Astrocyte (in vitro differentiated cells and primary cell): ENCODE measurements at regions not wholly inside any gene's neighbourhood (a gene's known extent, or its start where the extent isn't known, plus 50 kb on each side); places are given as distances from the start of the nearest gene placed in this dataset.
"Not testable (repeated sequence)": the region's sequence is repeated elsewhere in the genome, so short reads cannot be mapped to it uniquely, and the experiment has no call there.

ENCODE experiments used
- DNase-seq: peaks from one replicate; pipeline ENCODE4 v3.0.0-alpha.2; 2010; ENCODE audit warnings: low read depth
- FAIRE-seq: peaks from 2 replicates; lab custom pipeline; 2011; peaks lifted over from hg19 to GRCh38; lab: Jason Lieb, UNC
- H2AFZ ChIP-seq: 2 replicates; pipeline ENCODE4 v1.6.0; 2012; ENCODE audit warnings: low read depth, low read length, inconsistent platforms
- H3K27ac ChIP-seq: 2 replicates; pipeline ENCODE4 v1.5.1; 2011; ENCODE audit warnings: low read depth, low read length, inconsistent platforms
- H3K27me3 ChIP-seq: 2 replicates; pipeline ENCODE4 v1.6.0; 2011; ENCODE audit warnings: low read length, inconsistent platforms; ENCODE audit not compliant: insufficient read depth
- H3K36me3 ChIP-seq: 2 replicates; pipeline ENCODE4 v1.5.1; 2011; ENCODE audit warnings: low read length, inconsistent platforms; ENCODE audit not compliant: insufficient read depth
- H3K4me1 ChIP-seq: 2 replicates; pipeline ENCODE4 v1.5.1; 2011; ENCODE audit warnings: low read length, inconsistent platforms; ENCODE audit not compliant: insufficient read depth
- H3K4me2 ChIP-seq: 2 replicates; pipeline ENCODE4 v1.6.0; 2012; ENCODE audit warnings: low read length, inconsistent platforms
- H3K4me3 ChIP-seq: 2 replicates; pipeline ENCODE4 v1.5.1; 2011; ENCODE audit warnings: low read depth, mild to moderate bottlenecking, low read length, inconsistent platforms; ENCODE audit not compliant: insufficient read depth
- H3K79me2 ChIP-seq: 2 replicates; pipeline ENCODE4 v1.6.0; 2012; ENCODE audit warnings: mild to moderate bottlenecking, low read length, inconsistent platforms; ENCODE audit not compliant: insufficient read depth
- H3K9ac ChIP-seq: 2 replicates; pipeline ENCODE4 v1.6.0; 2012; ENCODE audit warnings: mild to moderate bottlenecking, low read length, inconsistent platforms
- H3K9me3 ChIP-seq: 2 replicates; pipeline ENCODE4 v1.5.1; 2012; ENCODE audit warnings: low read depth, mild to moderate bottlenecking, low read length, inconsistent platforms; ENCODE audit not compliant: insufficient read depth
- H4K20me1 ChIP-seq: 2 replicates; pipeline ENCODE4 v1.6.0; 2012; ENCODE audit warnings: low read length, inconsistent platforms; ENCODE audit not compliant: insufficient read depth
- H3K27ac Mint-ChIP-seq: one replicate; pipeline ENCODE4 v1.8.0; 2021; ENCODE audit warnings: mild to moderate bottlenecking, mixed read lengths; ENCODE audit not compliant: unreplicated experiment
- H3K27me3 Mint-ChIP-seq: one replicate; pipeline ENCODE4 v1.8.0; 2021; ENCODE audit warnings: low read depth, mixed read lengths; ENCODE audit not compliant: unreplicated experiment
- H3K36me3 Mint-ChIP-seq: one replicate; pipeline ENCODE4 v1.8.0; 2021; ENCODE audit warnings: low read depth, mixed read lengths; ENCODE audit not compliant: unreplicated experiment
- H3K4me1 Mint-ChIP-seq: one replicate; pipeline ENCODE4 v1.8.0; 2021; ENCODE audit warnings: low read depth, mixed read lengths; ENCODE audit not compliant: unreplicated experiment
- H3K4me3 Mint-ChIP-seq: one replicate; pipeline ENCODE4 v1.8.0; 2021; ENCODE audit warnings: mild to moderate bottlenecking, moderate library complexity, mixed read lengths; ENCODE audit not compliant: unreplicated experiment
- H3K9me3 Mint-ChIP-seq: one replicate; pipeline ENCODE4 v1.8.0; 2021; ENCODE audit warnings: mild to moderate bottlenecking, mixed read lengths; ENCODE audit not compliant: unreplicated experiment

GRCh38 chr1:120947114-120947513, 57.5 kb downstream of the PPIAL4A start:
- H3K4me1 Mint-ChIP-seq, H3K36me3 Mint-ChIP-seq, H3K79me2 ChIP-seq, H3K27me3 Mint-ChIP-seq, H3K27me3 ChIP-seq, H3K4me3 Mint-ChIP-seq, H3K4me1 ChIP-seq, DNase-seq, H3K4me3 ChIP-seq, H3K27ac Mint-ChIP-seq, H3K9me3 Mint-ChIP-seq, H2AFZ ChIP-seq, H3K9me3 ChIP-seq, FAIRE-seq, H3K36me3 ChIP-seq, H3K9ac ChIP-seq, H4K20me1 ChIP-seq, H3K27ac ChIP-seq, H3K4me2 ChIP-seq: not testable (repeated sequence)

GRCh38 chr1:120949724-120950123, 60.2 kb downstream of the PPIAL4A start:
- not testable (repeated sequence) for H3K27ac ChIP-seq, H3K27ac Mint-ChIP-seq, H3K36me3 ChIP-seq, H3K36me3 Mint-ChIP-seq, H3K79me2 ChIP-seq, H3K27me3 Mint-ChIP-seq, H3K4me3 Mint-ChIP-seq, H3K4me3 ChIP-seq, FAIRE-seq, H3K4me1 Mint-ChIP-seq, H3K27me3 ChIP-seq, H3K9me3 Mint-ChIP-seq, H3K4me2 ChIP-seq, H3K9me3 ChIP-seq, H2AFZ ChIP-seq, H4K20me1 ChIP-seq, DNase-seq, H3K4me1 ChIP-seq, H3K9ac ChIP-seq

- not testable (repeated sequence) for H2AFZ ChIP-seq, H3K4me2 ChIP-seq, H3K4me3 ChIP-seq, H3K9me3 ChIP-seq, H3K4me1 ChIP-seq, H3K9me3 Mint-ChIP-seq, H3K27ac Mint-ChIP-seq, H3K4me3 Mint-ChIP-seq, H3K9ac ChIP-seq, DNase-seq, H3K36me3 ChIP-seq, H3K27me3 ChIP-seq, H3K27me3 Mint-ChIP-seq, FAIRE-seq, H3K4me1 Mint-ChIP-seq, H3K36me3 Mint-ChIP-seq, H3K27ac ChIP-seq, H3K79me2 ChIP-seq, H4K20me1 ChIP-seq
These were observed 61.1 kb downstream of the PPIAL4A start for GRCh38 chr1:120950633-120951032.

- H3K79me2 ChIP-seq, H4K20me1 ChIP-seq, DNase-seq, H3K4me2 ChIP-seq, H3K4me1 Mint-ChIP-seq, H3K4me3 Mint-ChIP-seq, H3K27ac Mint-ChIP-seq, H3K27me3 Mint-ChIP-seq, H3K9me3 ChIP-seq, H3K27ac ChIP-seq, H2AFZ ChIP-seq, H3K36me3 ChIP-seq, H3K36me3 Mint-ChIP-seq, FAIRE-seq, H3K9me3 Mint-ChIP-seq, H3K9ac ChIP-seq, H3K27me3 ChIP-seq, H3K4me1 ChIP-seq, H3K4me3 ChIP-seq: not testable (repeated sequence)
These were observed 61.5 kb downstream of the PPIAL4A start for GRCh38 chr1:120951100-120951499.

- H3K9me3 ChIP-seq, FAIRE-seq, H3K27ac ChIP-seq, H3K4me3 Mint-ChIP-seq, H3K36me3 ChIP-seq, H3K27me3 ChIP-seq, H3K79me2 ChIP-seq, H3K36me3 Mint-ChIP-seq, H3K27me3 Mint-ChIP-seq, H3K4me3 ChIP-seq, H3K4me1 Mint-ChIP-seq, H3K4me1 ChIP-seq, DNase-seq, H3K9me3 Mint-ChIP-seq, H3K27ac Mint-ChIP-seq, H3K9ac ChIP-seq, H2AFZ ChIP-seq, H4K20me1 ChIP-seq: not testable (repeated sequence)
- peak overlapping the region; percentile 54 for H3K4me2 ChIP-seq
These were observed 62.8 kb downstream of the PPIAL4A start for GRCh38 chr1:120952207-120952870.

- H3K27ac Mint-ChIP-seq, DNase-seq, H2AFZ ChIP-seq, H3K9me3 Mint-ChIP-seq, H3K9ac ChIP-seq, H3K36me3 ChIP-seq, H3K4me3 Mint-ChIP-seq, H3K27me3 ChIP-seq, H3K4me1 ChIP-seq, H3K4me1 Mint-ChIP-seq, FAIRE-seq, H3K9me3 ChIP-seq, H4K20me1 ChIP-seq, H3K36me3 Mint-ChIP-seq, H3K79me2 ChIP-seq, H3K4me3 ChIP-seq, H3K27ac ChIP-seq, H3K27me3 Mint-ChIP-seq: not testable (repeated sequence)
- H3K4me2 ChIP-seq = peak overlapping the region; percentile 54
These were observed 63.3 kb downstream of the PPIAL4A start for GRCh38 chr1:120952871-120953265.
